GM12892 (cell line): ENCODE measurements at regions not wholly inside any gene's neighbourhood (a gene's known extent, or its start where the extent isn't known, plus 50 kb on each side); places are given as distances from the start of the nearest gene placed in this dataset.

Source experiments
- POLR2A ChIP-seq: IDR thresholded peaks from 2 replicates; pipeline ENCODE4 v1.6.1; 2011; ENCODE audit warnings: low read depth, low read length, control low read depth
- POLR2AphosphoS5 ChIP-seq: IDR thresholded peaks from 2 replicates; pipeline ENCODE4 v1.6.1; 2011; ENCODE audit warnings: low read depth, low read length, control low read depth

DNA sequence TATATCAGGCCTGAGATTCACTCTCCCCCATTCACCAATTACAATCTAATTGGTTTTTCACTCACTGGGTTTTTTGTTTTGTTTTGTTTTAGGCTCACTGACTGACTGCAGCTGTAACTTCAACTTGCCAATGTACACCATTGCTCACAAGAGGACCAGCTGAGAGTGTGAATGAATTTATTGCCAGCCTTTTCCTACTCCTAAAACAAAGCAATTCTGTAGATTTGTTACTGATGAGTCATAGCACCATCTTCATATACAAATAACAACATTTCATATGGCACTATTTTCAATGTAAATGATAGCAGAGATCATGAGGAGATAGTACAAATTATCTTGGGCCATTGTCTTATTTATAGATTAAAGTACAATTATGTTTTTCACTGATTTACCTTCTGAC is 76.0 kb upstream of the DPYD start:
- TF ChIP-seq POLR2A (no peak), POLR2AphosphoS5 (no peak)
